ENCODE measurements at regions not wholly inside any gene's neighbourhood (a gene's known extent, or its start where the extent isn't known, plus 50 kb on each side); places are given as distances from the start of the nearest gene placed in this dataset.

GRCh38 chr14:105962532-105962931 is 436.1 kb downstream of the TMEM121 start:
- no peak for TF ChIP-seq ZIK1 (CRISPR knock-in tag; IDR thresholded peaks at IDR 0.05; ENCODE audit: borderline replicate concordance, low read depth)
- TF ChIP-seq FOXJ3 (CRISPR knock-in tag; IDR thresholded peaks at IDR 0.05; ENCODE audit: borderline replicate concordance) = no peak
- TF ChIP-seq SP1 (IDR thresholded peaks at IDR 0.05) = no peak
- no peak for TF ChIP-seq SP1 (CRISPR knock-in tag; IDR thresholded peaks at IDR 0.05)
- TF ChIP-seq ZNF362 (CRISPR knock-in tag; IDR thresholded peaks at IDR 0.05; ENCODE audit: borderline replicate concordance) = no peak
- no peak for TF ChIP-seq ZNF382 (CRISPR knock-in tag; IDR thresholded peaks at IDR 0.05; ENCODE audit: borderline replicate concordance)
- TF ChIP-seq, protein P1, sequence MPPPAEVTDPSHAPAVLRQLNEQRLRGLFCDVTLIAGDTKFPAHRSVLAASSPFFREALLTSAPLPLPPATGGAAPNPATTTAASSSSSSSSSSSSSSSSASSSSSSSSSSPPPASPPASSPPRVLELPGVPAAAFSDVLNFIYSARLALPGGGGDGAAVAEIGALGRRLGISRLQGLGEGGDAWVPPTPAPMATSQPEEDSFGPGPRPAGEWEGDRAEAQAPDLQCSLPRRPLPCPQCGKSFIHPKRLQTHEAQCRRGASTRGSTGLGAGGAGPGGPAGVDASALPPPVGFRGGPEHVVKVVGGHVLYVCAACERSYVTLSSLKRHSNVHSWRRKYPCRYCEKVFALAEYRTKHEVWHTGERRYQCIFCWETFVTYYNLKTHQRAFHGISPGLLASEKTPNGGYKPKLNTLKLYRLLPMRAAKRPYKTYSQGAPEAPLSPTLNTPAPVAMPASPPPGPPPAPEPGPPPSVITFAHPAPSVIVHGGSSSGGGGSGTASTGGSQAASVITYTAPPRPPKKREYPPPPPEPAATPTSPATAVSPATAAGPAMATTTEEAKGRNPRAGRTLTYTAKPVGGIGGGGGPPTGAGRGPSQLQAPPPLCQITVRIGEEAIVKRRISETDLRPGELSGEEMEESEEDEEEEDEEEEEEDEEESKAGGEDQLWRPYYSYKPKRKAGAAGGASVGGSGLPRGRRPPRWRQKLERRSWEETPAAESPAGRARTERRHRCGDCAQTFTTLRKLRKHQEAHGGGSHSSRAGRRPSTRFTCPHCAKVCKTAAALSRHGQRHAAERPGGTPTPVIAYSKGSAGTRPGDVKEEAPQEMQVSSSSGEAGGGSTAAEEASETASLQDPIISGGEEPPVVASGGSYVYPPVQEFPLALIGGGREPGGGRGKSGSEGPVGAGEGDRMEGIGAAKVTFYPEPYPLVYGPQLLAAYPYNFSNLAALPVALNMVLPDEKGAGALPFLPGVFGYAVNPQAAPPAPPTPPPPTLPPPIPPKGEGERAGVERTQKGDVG (CRISPR knock-in tag; IDR thresholded peaks at IDR 0.05; ENCODE audit: borderline replicate concordance) = no peak

All from HepG2 (cell line).